Muscle of leg (tissue), 3 donors: ENCODE measurements at regions not wholly inside any gene's neighbourhood (a gene's known extent, or its start where the extent isn't known, plus 50 kb on each side); places are given as distances from the start of the nearest gene placed in this dataset.

Experiments
- DNase-seq: peaks from one replicate; pipeline ENCODE4 v3.0.0; 2013
- H3K27ac ChIP-seq: one replicate; pipeline ENCODE4 v1.5.1; 2013; ENCODE audit warnings: mild to moderate bottlenecking, low read length, control low read depth
- H3K27me3 ChIP-seq: one replicate; pipeline ENCODE4 v1.6.1; 2013; ENCODE audit warnings: low read length; ENCODE audit not compliant: control insufficient read depth, insufficient read depth
- H3K36me3 ChIP-seq: one replicate; pipeline ENCODE4 v1.6.1; 2013; ENCODE audit warnings: low read length; ENCODE audit not compliant: control insufficient read depth, insufficient read depth
- H3K4me1 ChIP-seq: one replicate; pipeline ENCODE4 v1.6.1; 2013; ENCODE audit warnings: low read length; ENCODE audit not compliant: control insufficient read depth, insufficient read depth
- H3K4me3 ChIP-seq: one replicate; pipeline ENCODE4 v1.5.1; 2013; ENCODE audit warnings: low read length, control low read depth
- H3K9me3 ChIP-seq: replicated peaks from 2 replicates; pipeline ENCODE4 v1.6.1; 2013; ENCODE audit warnings: low read depth, low read length; ENCODE audit not compliant: control insufficient read depth
- WGBS: methylation state at CpG from one replicate; pipeline ENCODE4 v1.1.5; 2013; ENCODE audit warnings: missing lambda C conversion rate; ENCODE audit not compliant: insufficient coverage; 5-methylcytosine and 5-hydroxymethylcytosine counted together

DNA sequence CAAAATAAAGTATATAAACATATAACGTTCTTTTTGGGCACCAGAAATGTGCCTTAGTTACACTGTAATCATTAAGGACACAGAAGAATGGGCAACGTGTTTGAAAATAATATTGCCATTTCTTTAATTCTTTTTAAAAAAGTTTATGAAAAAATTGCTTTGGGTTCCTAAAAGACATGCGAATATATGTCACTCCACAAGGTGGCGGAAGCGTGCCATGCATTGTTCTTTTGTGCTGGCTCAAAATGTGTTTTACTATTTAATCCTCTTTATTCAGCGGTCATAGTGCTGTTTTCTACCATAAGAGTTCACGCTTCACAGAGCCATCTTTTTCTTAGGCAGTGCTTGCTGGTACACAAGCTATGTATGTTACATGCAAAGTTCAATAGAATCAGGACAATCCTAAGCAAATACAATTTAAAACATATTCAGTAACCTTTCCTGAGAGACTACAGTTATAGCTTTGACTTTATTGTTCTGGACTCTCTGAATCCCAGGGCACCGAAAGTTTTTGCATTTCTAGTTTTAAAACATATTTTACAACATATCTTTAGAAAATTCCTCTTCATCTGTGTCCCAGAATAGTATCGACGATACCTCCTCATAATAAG is 147.8 kb upstream of the ERBB4 start:
- no peaks in the 10 kb centered on the region for H3K27me3 ChIP-seq
- WGBS, result 0% methylated on average over 1 of the region's 10 CpGs
- DNase-seq, result peak; percentile 77
- no peak overlapping the region for H3K27ac ChIP-seq
- no peaks in the 10 kb centered on the region for H3K4me1 ChIP-seq
- no peak overlapping the region for H3K4me3 ChIP-seq
- H3K36me3 ChIP-seq, result no peaks in the 10 kb centered on the region
- H3K9me3 ChIP-seq, result no peaks in the 10 kb centered on the region

DNA sequence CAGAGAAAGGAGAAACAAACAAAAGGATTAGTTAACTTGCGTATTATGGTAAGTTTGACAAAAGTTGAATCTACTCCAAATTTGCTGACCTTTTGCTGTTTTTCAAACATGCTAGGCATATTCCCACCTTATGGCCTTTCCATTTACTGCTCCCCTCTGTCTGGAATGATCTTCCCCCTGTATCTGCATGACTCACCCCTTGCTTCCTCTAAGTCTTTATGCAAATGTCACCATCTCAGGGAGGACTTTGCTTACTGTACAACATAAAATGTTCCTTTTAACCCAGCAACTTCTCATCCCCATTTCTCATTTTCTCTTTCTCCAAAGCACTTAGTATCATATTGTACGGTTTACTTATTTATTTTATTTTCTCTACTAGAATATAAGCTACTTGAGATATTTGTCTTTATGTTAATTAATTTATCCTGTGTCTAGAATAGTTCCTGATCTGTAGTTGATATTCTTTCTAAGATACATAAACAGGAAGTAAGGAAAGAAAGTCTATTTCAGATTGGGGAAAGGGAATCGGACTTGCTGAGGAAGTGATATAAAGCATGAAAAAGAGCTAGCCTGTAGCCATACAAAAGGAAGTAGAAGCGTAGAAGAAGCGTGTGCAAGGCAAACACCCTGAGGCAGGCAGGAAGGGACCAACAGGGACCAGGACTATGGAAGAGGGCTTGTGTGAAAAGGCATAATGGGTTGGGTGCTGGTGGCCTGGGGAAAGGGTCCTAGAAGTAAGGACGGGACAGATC is 144.9 kb upstream of the ERBB4 start:
- Histone ChIP-seq H3K36me3 (no peaks in the 10 kb centered on the region), H3K27ac (no peak overlapping the region), H3K9me3 (no peaks in the 10 kb centered on the region), H3K4me3 (no peak overlapping the region), H3K27me3 (no peaks in the 10 kb centered on the region), H3K4me1 (no peaks in the 10 kb centered on the region)
- 74% methylated on average over 3 of the region's 6 CpGs for WGBS
- DNase-seq, result no peak

DNA sequence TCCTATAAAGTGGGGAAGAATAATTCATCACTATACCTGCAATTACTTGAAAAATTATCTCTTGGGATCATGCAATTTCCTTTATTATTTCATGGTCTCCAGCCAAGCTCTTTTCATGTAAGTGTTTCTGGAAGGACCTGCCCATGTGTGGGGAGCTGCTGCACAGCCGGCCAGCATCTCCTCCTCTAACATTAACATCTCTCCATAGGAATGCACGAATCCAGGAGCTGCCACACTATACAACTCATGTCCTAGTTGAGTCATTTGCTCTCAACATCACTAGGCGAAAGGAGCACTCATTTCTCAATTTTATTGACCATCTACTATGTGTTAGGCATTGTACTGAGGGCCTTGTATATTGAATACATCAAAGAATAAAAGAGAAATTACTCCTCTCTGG is 144.3 kb upstream of the ERBB4 start:
- H3K36me3 ChIP-seq, result no peaks in the 10 kb centered on the region
- H3K9me3 ChIP-seq, result no peaks in the 10 kb centered on the region
- H3K27ac ChIP-seq, result no peak overlapping the region
- no peaks in the 10 kb centered on the region for H3K4me1 ChIP-seq
- H3K4me3 ChIP-seq, result no peak overlapping the region
- no peaks in the 10 kb centered on the region for H3K27me3 ChIP-seq
- DNase-seq, result no peak
- WGBS, result no CpG with 5 or more reads among the region's 3 CpGs

DNA sequence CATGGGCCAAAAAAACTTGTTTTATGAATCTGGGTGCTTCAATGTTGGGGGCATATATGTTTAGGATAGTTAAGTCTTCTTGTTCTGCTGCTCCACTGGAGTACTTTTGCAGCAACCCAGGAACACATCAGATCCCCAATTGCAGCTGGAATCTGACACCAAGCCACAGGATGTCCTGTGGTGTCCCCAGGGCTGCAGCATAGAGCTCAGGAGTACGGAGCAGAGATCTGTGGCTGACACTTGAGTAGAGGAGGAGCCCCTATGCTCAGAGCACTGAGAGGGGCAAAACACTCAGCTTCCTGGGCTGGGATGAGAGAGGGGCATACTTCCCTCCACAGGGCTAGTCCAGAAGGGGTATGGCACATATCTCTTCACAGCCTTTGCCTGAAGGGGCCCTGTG is 138.9 kb upstream of the ERBB4 start:
- Histone ChIP-seq H3K27me3 (no peaks in the 10 kb centered on the region), H3K27ac (no peak overlapping the region), H3K9me3 (no peaks in the 10 kb centered on the region), H3K36me3 (no peaks in the 10 kb centered on the region), H3K4me3 (no peak overlapping the region), H3K4me1 (no peaks in the 10 kb centered on the region)
- 33% methylated on average over 1 of the region's 1 CpG for WGBS
- DNase-seq, result no peak

DNA sequence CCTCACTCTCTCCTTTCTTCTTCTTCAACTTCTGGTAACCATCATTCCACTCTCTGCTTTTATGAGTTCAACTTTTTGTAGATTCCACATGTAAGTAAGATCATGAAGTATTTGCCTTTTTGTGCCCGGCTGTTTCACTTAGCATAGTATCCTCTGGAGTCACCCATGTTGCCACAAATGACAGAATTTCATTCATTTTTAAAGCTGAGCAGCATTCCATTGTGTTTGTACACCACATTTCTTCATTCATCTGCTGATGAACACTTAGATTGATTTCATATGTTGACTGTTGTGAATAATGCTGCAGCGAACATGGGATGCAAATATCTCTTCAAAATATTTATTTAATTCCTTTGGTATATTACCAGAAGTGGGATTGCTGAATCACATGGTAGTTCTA is 133.6 kb upstream of the ERBB4 start:
- Histone ChIP-seq H3K4me1 (no peaks in the 10 kb centered on the region), H3K27ac (no peak overlapping the region), H3K27me3 (no peaks in the 10 kb centered on the region), H3K4me3 (no peak overlapping the region), H3K36me3 (no peaks in the 10 kb centered on the region), H3K9me3 (no peaks in the 10 kb centered on the region)
- no CpG with 5 or more reads among the region's 2 CpGs for WGBS
- no peak for DNase-seq

DNA sequence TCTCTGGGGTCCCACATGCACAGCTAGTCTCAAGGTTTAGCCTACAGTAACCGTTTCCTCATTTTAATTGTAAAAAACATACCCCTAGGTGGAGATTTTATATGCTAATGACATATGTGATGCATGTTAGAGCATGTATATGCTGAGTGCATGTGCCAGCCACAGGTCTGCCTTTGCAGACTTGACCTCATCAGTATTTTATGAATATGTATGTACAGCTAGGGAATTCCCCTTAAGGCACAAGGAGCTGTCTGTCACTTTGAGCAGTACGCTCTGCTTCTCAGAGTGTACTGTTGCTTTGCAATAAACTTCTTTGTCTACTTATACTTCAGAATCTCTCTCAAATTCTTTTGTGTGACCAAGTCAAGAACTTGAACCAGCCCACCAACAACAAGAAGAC is 131.2 kb upstream of the ERBB4 start:
- Histone ChIP-seq H3K4me1 (no peaks in the 10 kb centered on the region), H3K36me3 (no peaks in the 10 kb centered on the region), H3K4me3 (no peak overlapping the region), H3K9me3 (no peaks in the 10 kb centered on the region), H3K27ac (no peak overlapping the region), H3K27me3 (no peaks in the 10 kb centered on the region)
- DNase-seq, result no peak
- no CpG with 5 or more reads among the region's 2 CpGs for WGBS

DNA sequence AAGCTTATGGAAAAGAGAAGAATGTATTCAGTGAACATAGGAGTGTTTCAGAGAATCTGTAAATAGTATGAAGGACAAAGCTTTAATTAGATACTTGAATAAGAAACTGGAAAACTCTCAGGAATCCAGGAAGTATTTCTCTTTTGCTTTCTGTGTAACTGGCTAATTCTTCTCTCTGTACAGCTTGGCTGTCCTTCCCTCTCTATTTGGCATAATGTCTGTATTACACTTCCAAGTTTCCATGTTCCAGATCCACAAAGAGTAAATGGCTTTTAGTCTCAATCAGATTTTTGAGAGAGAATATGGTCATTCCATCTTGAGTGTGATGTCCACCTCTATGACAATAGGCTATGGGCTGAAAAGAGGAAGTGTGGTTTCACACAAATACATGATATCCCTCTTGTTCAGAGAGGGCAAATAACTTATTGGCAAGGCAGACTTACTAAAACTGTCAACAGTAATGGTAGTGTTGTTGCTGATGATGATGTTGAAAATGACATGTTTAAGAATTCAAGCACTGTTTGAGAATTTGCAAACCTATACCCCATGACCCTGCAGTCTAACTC is 129.2 kb upstream of the ERBB4 start:
- DNase-seq, result peak; percentile 82

DNA sequence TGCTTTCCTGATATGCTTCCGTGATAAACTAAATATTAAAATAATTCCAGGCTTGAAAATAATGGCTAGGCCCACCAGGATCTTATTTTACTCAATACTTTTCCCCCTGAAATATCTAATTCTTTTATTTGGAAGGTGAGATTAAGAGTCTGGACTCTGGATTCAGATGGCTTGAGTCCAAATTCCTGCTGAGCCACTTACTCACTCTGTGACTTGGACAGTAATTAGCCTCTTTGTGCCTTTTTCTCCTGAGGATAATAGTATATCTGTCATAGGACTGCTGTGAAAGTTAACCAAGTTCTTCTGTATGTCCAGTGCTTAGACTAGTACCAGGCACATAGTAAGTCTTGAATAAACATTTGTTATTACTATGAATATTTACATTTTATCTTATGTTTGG is 127.3 kb upstream of the ERBB4 start:
- WGBS, result no CpG with 5 or more reads among the region's 1 CpG
- H3K9me3 ChIP-seq, result no peaks in the 10 kb centered on the region
- H3K4me1 ChIP-seq, result no peaks in the 10 kb centered on the region
- no peaks in the 10 kb centered on the region for H3K36me3 ChIP-seq
- no peak for DNase-seq
- no peaks in the 10 kb centered on the region for H3K27me3 ChIP-seq
- no peak overlapping the region for H3K27ac ChIP-seq
- no peak overlapping the region for H3K4me3 ChIP-seq

More for the DNA sequence above, 129.2 kb upstream of the ERBB4 start:
- Histone ChIP-seq H3K4me3 (no peak overlapping the region), H3K27ac (no peak overlapping the region), H3K36me3 (no peaks in the 10 kb centered on the region), H3K4me1 (no peaks in the 10 kb centered on the region), H3K9me3 (no peaks in the 10 kb centered on the region), H3K27me3 (no peaks in the 10 kb centered on the region)

DNA sequence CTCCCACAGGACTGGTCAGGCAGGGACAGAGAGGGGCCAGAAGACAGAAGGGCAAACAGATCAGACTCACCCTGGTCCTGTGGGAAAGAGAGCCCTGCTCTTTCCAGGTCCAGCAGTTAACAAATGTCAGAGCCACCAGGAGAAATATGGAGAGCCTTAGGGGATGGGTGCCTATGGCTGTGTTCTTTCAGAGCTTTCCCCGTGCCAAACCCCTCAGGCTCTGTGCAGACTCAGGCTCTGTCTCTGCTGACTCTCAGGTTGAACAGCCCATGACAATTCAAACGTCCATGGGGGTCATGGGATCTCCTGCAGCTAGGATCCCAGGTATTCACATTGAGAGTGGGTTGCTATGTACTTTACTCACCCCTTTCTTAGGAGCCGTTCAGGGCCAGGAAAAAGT is 120.8 kb upstream of the ERBB4 start:
- no peaks in the 10 kb centered on the region for H3K36me3 ChIP-seq
- no peak overlapping the region for H3K27ac ChIP-seq
- 17% methylated on average over 1 of the region's 3 CpGs for WGBS
- no peaks in the 10 kb centered on the region for H3K27me3 ChIP-seq
- H3K9me3 ChIP-seq, result no peaks in the 10 kb centered on the region
- no peaks in the 10 kb centered on the region for H3K4me1 ChIP-seq
- no peak for DNase-seq
- no peak overlapping the region for H3K4me3 ChIP-seq

DNA sequence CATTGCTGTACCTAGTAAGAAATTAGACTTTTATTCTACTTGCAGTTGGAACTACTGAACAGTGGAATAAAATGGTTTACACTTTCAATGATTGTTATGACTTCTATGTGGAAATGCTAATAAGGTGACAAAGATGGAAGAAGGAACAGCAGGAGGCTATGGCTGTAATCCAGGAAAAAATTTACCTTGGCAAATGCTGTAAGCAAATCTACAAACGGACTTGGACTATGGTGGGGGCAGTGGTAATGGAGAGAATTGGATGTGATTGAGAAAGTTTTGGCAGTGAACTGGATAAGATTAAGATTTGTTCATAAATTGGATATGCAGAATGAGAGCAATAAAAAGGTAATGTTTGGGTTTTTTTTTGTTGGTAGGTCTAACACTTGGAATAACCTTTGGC is 111.0 kb upstream of the ERBB4 start:
- no peak overlapping the region for H3K27ac ChIP-seq
- no peak overlapping the region for H3K4me3 ChIP-seq
- no peaks in the 10 kb centered on the region for H3K36me3 ChIP-seq
- no peaks in the 10 kb centered on the region for H3K9me3 ChIP-seq
- H3K4me1 ChIP-seq, result no peaks in the 10 kb centered on the region
- H3K27me3 ChIP-seq, result no peaks in the 10 kb centered on the region
- WGBS, result 70% methylated on average over 1 of the region's 1 CpG
- no peak for DNase-seq
